Neuron (in vitro differentiated cells): ENCODE measurements at regions not wholly inside any gene's neighbourhood (a gene's known extent, or its start where the extent isn't known, plus 50 kb on each side); places are given as distances from the start of the nearest gene placed in this dataset.
"Not testable (repeated sequence)": the region's sequence is repeated elsewhere in the genome, so short reads cannot be mapped to it uniquely, and the experiment has no call there.

Source experiments
- H2AFZ ChIP-seq: one replicate; pipeline ENCODE4 v1.6.1; 2013; ENCODE audit warnings: low read depth, mild to moderate bottlenecking, inconsistent platforms, low read length, moderate library complexity
- H3K27me3 ChIP-seq: one replicate; pipeline ENCODE4 v1.6.1; 2013; ENCODE audit warnings: low read length; ENCODE audit not compliant: insufficient read depth
- H3K36me3 ChIP-seq: one replicate; pipeline ENCODE4 v1.6.1; 2013; ENCODE audit warnings: low read length; ENCODE audit not compliant: insufficient read depth
- H3K4me1 ChIP-seq: one replicate; pipeline ENCODE4 v1.6.1; 2013; ENCODE audit warnings: low read length; ENCODE audit not compliant: insufficient read depth
- H3K4me3 ChIP-seq: 2 replicates; pipeline ENCODE4 v1.5.1; 2013; ENCODE audit warnings: mild to moderate bottlenecking, low read length, moderate library complexity
- H3K9me3 ChIP-seq: one replicate; pipeline ENCODE4 v1.6.1; 2013; ENCODE audit warnings: low read length

DNA sequence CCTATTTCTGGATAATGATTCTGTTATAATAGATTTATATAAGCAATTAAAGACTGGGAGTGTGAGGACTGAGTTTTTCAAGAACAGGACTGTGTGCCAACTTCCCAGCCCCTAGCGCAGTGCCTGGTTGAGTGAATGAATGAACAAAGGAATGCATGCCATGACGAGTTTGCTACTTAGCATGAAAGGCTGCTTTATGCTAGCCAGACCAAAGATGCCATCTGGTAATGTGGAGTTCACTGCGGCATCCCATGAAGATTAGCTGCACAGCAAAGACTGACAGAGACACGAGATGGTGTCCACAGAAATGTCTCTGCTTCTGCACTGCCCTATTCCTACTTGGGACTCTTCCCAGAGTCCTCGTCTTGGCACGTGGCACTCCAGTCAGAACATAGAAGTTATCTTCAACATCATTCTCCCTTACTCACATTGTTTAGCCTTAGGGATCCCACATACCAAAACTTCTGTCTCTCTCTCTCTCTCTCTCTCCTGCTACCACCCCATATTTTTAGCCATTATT lies 283.9 kb upstream of the CTNNB1 start:
- Histone ChIP-seq H3K36me3 (no peaks in the 10 kb centered on the region), H2AFZ (no peak overlapping the region), H3K9me3 (no peaks in the 10 kb centered on the region), H3K4me1 (no peaks in the 10 kb centered on the region), H3K4me3 (no peak overlapping the region), H3K27me3 (no peaks in the 10 kb centered on the region)

DNA sequence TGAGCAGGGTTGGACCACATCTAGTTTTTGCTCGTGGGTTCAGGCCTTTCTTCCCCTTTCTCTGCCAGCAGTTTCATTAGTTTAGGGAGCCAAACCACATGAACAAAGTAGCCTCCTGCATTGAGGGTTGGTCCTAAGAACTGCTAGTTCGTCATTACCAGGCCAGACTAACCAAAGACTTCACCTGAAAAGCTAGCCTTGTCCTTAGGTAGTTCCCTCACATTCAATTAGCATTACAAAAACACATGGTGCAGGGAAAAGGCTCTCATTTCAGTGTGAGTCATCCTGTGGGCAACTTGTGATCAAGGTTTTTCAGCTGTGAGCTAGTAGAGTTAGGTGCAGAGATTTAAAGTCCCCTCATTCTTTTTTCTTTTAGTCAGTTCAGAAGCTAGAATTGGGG lies 279.3 kb upstream of the CTNNB1 start:
- no peaks in the 10 kb centered on the region for H3K4me1 ChIP-seq
- H3K9me3 ChIP-seq, result no peaks in the 10 kb centered on the region
- H3K27me3 ChIP-seq, result no peaks in the 10 kb centered on the region
- no peaks in the 10 kb centered on the region for H3K36me3 ChIP-seq
- no peak overlapping the region for H3K4me3 ChIP-seq
- no peak overlapping the region for H2AFZ ChIP-seq

DNA sequence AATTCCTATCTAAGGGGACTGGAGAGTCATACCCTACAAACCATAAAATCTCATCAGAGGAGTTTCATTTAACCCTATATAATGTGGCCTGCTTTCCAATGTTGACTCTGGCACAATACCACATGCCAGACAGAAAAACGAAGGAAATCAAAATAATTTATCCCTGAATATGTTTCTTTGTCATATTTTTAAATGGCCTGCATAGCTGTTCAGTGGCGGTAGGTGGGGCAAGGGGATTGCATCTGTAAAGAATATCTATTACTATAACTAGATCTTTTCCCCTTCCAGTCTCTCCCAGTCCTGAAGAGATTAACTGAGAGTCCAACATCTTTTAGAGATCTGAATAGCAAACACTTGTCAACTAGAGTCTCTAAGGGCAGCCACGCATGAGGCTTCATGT lies 278.1 kb upstream of the CTNNB1 start:
- no peaks in the 10 kb centered on the region for H3K4me1 ChIP-seq
- no peaks in the 10 kb centered on the region for H3K27me3 ChIP-seq
- H3K4me3 ChIP-seq, result no peak overlapping the region
- H3K9me3 ChIP-seq, result no peaks in the 10 kb centered on the region
- H3K36me3 ChIP-seq, result no peaks in the 10 kb centered on the region
- no peak overlapping the region for H2AFZ ChIP-seq

DNA sequence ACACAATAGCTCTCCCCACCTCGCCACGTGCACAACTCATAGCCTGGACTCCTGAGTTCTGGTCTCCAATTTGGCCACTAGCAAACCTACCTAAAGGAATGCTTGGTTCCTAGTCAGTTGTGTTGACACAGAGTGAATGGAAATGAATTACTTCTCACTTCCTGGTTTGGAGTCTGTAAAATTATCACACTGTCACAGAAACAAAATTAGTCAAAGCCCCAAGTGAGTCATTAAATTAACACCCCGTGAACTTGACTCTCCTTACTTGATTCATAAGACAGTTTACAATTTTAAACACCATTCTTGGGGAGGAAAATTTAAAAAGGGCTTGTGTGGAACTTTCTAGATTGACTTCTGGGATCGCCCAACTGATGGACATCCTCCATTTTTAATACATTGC lies 276.2 kb upstream of the CTNNB1 start:
- Histone ChIP-seq H3K27me3 (no peaks in the 10 kb centered on the region), H3K4me1 (no peaks in the 10 kb centered on the region), H3K9me3 (no peaks in the 10 kb centered on the region), H3K4me3 (no peak overlapping the region), H3K36me3 (no peaks in the 10 kb centered on the region), H2AFZ (no peak overlapping the region)

DNA sequence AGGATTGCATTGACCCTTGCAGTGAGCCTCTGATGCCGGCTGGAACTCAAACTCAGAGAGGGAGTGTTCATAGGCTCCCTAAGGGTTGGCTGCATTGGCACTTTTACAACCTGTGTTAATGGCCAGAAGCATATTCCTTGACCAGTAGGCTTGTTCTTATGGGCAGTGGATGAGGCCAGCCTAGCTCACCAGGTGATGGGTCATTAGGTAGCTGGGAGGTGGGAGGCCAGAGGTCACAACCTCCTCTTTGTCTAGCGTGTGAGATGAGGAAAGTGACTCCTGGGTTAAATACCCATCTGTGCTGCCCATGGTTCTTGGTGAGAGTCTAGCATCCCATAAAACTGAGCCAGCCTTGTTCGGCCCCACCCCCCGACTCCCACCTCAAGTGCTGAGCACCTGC lies 275.7 kb upstream of the CTNNB1 start:
- Histone ChIP-seq H3K36me3 (no peaks in the 10 kb centered on the region), H3K27me3 (no peaks in the 10 kb centered on the region), H3K4me3 (no peak overlapping the region), H3K4me1 (no peaks in the 10 kb centered on the region), H2AFZ (no peak overlapping the region), H3K9me3 (no peaks in the 10 kb centered on the region)

DNA sequence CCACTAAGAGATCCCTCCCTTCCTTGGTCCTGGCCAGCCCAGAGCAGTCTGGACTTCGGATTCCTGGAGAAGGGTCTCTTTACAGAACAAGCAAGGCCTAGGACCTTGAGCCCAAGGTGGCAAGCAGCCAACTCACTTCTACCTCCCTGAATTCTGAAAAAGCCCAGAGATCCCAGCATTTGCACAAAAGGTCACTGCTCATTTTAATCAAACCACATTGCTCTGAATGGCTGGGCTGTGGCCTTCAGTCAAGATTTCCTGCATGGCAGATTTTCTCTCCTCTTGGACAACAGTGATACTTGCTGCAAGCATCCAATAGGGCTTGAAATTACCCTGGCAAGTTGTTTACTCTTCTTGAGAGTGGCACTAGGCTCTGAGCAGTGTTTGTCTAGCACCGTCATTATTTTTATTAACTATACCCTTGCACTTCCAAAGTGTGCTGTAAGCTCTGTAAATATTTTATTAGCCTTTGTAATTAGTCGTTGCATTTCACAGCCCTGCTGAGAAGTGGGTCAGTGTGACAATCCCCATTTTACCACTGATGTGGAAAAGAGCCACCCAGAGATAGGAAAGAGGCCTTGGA lies 274.7 kb upstream of the CTNNB1 start:
- no peak overlapping the region for H2AFZ ChIP-seq
- H3K36me3 ChIP-seq, result no peaks in the 10 kb centered on the region
- H3K9me3 ChIP-seq, result no peaks in the 10 kb centered on the region
- no peak overlapping the region for H3K4me3 ChIP-seq
- no peaks in the 10 kb centered on the region for H3K4me1 ChIP-seq
- H3K27me3 ChIP-seq, result no peaks in the 10 kb centered on the region

DNA sequence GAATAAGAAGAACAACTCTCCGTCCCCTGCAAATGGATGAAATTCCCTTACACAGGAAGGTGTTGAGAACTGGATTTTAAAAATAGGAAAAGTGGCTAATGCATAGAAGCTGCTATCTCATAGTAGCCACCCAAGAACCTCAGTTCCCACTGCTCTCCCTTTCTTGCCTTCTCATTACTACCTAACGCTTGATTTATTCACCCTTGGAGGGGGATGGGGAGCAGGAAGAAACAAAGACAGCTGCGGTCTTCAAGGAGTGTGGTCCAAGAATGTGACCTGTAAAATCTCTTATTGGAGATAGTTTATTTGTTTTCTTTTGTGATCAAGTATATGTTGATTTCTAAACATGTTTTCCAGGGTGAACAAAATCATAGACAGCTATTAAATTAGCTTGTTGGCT lies 274.1 kb upstream of the CTNNB1 start:
- H3K27me3 ChIP-seq, result no peaks in the 10 kb centered on the region
- H3K4me1 ChIP-seq, result no peaks in the 10 kb centered on the region
- no peak overlapping the region for H3K4me3 ChIP-seq
- H2AFZ ChIP-seq, result no peak overlapping the region
- no peaks in the 10 kb centered on the region for H3K9me3 ChIP-seq
- H3K36me3 ChIP-seq, result no peaks in the 10 kb centered on the region

DNA sequence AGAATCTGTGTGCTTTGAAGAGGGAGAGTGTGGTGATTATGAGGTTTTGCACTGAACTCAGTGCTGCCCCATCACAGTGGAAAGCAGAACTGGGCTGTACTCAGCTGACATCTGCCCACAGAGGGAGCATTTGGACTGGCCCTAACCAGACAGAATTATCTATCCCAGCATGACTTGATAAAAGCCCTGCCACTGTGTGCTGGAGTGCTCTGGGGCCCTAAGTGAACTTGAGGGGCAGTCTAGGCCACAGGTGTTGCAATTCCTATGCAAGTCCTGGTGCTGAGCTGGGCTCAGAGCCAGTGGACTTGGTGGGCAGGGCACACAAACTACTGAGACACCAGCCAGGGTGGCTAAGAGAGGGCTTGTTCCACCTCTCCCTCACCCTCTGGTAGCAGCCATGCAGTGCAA lies 269.2 kb upstream of the CTNNB1 start:
- H3K9me3 ChIP-seq, result peaks cover 2% of the 10 kb centered on the region
- H3K27me3 ChIP-seq, result no peaks in the 10 kb centered on the region
- H3K4me3 ChIP-seq, result no peak overlapping the region
- H2AFZ ChIP-seq, result no peak overlapping the region
- H3K4me1 ChIP-seq, result no peaks in the 10 kb centered on the region
- no peaks in the 10 kb centered on the region for H3K36me3 ChIP-seq

DNA sequence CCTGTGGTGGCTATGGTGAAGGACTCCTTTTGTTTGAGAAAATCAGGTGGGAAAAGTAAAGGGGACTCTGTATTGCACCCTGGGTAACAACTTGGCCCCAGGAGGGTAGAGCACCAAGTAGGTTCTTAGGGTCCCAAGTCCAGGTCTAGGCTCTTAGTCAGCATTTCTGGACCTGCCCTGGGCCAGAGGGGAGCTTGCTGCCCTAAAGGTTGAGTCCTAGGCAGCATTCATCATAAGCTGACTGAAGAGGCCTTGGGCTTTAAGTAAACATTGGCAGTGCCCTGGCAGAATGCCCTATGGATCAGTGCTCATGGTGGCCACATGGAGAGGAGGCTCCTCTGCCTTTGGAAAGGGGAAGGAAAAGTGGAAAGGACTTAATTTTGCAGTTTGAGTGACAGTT lies 268.5 kb upstream of the CTNNB1 start:
- Histone ChIP-seq H3K4me1 (no peaks in the 10 kb centered on the region), H3K27me3 (no peaks in the 10 kb centered on the region), H3K36me3 (no peaks in the 10 kb centered on the region), H3K9me3 (peaks cover 2% of the 10 kb centered on the region), H2AFZ (no peak overlapping the region), H3K4me3 (no peak overlapping the region)

DNA sequence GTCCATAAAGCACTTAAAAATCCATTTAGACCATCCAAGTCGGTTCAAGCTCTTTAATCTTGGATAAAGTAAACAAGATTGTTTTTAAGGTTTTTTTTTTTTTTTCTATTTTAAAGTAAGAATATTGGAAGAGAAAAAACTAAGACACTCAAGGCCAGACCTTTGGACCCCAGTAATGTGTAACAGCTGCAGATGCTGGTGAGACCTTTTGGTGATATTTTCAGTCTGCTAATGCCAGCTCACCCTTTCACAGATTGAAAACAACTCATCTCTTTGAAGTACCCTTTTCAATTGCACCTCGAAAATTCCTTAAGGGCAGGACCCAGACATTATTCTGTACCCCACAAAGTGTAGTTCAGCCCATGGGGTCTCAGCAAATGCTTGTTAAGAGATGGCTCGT lies 260.7 kb upstream of the CTNNB1 start:
- no peaks in the 10 kb centered on the region for H3K9me3 ChIP-seq
- no peak overlapping the region for H2AFZ ChIP-seq
- H3K4me1 ChIP-seq, result no peaks in the 10 kb centered on the region
- no peaks in the 10 kb centered on the region for H3K36me3 ChIP-seq
- no peaks in the 10 kb centered on the region for H3K27me3 ChIP-seq
- H3K4me3 ChIP-seq, result no peak overlapping the region

DNA sequence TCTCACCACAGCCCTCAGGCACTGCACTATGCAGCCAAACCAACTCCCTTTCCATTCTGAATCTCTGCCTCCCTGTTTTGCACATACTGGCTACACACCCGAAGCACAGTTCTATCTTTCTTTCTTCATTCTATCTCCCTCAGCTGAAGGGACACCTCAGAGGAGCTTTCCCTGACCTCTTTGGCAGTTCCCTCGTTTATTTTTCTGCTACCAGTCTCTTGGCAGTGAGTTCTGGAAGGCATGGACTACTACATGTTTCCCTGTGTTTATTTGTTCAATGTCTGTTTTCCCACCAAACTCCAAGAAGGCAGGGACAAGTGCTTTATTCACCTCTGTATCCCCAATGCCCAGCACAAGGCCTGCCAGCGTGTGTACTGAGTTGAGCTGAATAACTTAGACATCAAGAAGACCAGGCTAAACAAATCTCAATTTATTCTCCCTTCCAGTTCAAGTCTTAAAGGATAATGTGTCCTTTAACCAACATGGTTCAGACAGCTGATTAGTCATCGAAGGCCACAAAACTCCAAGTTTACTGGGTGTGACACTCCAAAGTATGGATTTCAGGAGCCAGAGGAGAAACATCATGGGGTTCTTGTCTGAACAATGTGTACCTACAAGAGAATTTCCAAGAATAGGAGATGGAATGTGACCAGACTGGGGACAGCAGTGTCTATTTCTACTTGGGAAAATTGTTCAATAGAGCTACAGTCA lies 260.1 kb upstream of the CTNNB1 start:
- Histone ChIP-seq H3K4me3 (no peak overlapping the region), H3K27me3 (no peaks in the 10 kb centered on the region), H3K4me1 (no peaks in the 10 kb centered on the region), H3K36me3 (no peaks in the 10 kb centered on the region), H3K9me3 (no peaks in the 10 kb centered on the region), H2AFZ (no peak overlapping the region)

DNA sequence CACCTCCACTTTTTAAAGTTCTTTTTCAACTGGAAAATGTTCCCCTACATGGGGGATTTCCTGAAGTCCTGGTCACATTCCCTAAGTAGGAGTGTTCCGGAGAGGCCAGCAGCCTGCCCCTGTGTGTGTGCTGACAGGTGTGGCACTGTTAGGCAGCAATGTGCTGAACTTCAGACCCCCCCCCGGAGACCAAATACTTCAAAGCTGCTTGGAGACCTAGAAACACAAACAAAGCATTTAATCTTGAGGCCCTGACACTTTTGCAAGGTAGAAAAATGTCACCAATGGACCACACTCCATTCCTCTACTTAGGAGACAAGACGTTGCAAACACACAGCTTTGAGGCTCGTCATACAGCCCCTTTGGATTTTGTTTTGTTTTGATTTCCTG lies 259.6 kb upstream of the CTNNB1 start:
- Histone ChIP-seq H3K4me1 (no peaks in the 10 kb centered on the region), H3K4me3 (no peak overlapping the region), H3K36me3 (no peaks in the 10 kb centered on the region), H3K9me3 (no peaks in the 10 kb centered on the region), H2AFZ (no peak overlapping the region), H3K27me3 (no peaks in the 10 kb centered on the region)

DNA sequence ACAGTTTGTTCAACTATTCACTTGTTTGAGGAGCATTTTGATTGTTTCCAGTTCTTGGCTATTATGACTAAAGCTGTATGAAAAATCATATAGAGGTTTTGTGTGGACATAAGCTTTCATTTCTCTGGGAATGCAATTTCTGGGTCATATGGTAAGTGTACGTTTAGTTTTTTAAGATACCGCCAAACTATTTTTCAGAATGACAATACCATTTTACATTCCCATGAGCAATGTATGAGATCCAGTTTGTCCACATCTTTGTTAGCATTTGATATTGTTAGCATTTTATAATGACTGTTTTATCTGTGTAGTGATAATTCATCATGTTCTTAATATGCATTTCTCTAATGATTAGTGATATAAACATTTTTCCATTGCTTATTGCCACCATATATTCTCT lies 258.7 kb upstream of the CTNNB1 start:
- no peak overlapping the region for H2AFZ ChIP-seq
- H3K9me3 ChIP-seq, result no peaks in the 10 kb centered on the region
- no peaks in the 10 kb centered on the region for H3K27me3 ChIP-seq
- no peaks in the 10 kb centered on the region for H3K36me3 ChIP-seq
- no peaks in the 10 kb centered on the region for H3K4me1 ChIP-seq
- H3K4me3 ChIP-seq, result no peak overlapping the region

DNA sequence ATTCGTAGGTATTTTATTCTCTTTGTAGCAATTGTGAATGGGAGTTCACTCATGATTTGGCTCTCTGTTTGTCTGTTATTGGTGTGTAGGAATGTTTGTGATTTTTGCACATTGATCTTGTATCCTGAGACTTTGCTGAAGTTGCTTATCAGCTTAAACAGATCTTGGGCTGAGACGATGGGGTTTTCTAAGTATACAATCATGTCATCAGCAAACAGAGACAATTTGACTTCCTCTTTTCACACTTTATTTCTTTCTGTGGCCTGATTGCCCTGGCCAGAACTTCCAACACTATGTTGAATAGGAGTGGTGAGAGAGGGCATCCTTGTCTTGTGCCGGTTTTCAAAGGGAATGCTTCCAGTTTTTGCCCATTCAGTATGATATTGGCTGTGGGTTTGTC lies 252.3 kb upstream of the CTNNB1 start:
- not testable (repeated sequence) for H3K4me3 ChIP-seq, H3K9me3 ChIP-seq, H2AFZ ChIP-seq, H3K36me3 ChIP-seq, H3K27me3 ChIP-seq, H3K4me1 ChIP-seq
